BJ (cell line): ENCODE measurements at regions not wholly inside any gene's neighbourhood (a gene's known extent, or its start where the extent isn't known, plus 50 kb on each side); places are given as distances from the start of the nearest gene placed in this dataset.

Experiments used
- CTCF ChIA-PET: fragments of 350-600 bp; formaldehyde crosslinking; extraction: SDS; loops from one replicate; lab custom pipeline; 2021; ENCODE audit warnings: antibody characterized with exemption, inconsistent platforms; lab: Yijun Ruan, JAX
- POLR2A ChIA-PET: fragments of 300-600 bp; sonication (Branson Sonifier 250); formaldehyde crosslinking; extraction: SDS; loops from one replicate; lab custom pipeline; 2021; ENCODE audit warnings: antibody characterized with exemption; lab: Charles Lee
- DNase-seq: peaks from one replicate; pipeline ENCODE4 v3.0.0-alpha.2; 2011; ENCODE audit warnings: low read depth
- H3K27me3 ChIP-seq: 2 replicates; pipeline ENCODE4 v1.6.0; 2011; ENCODE audit warnings: low read length; ENCODE audit not compliant: control insufficient read depth, insufficient read depth
- H3K36me3 ChIP-seq: 2 replicates; pipeline ENCODE4 v1.5.1; 2011; ENCODE audit warnings: low read length; ENCODE audit not compliant: control insufficient read depth, insufficient read depth
- H3K4me3 ChIP-seq: 2 replicates; pipeline ENCODE4 v1.5.1; 2011; ENCODE audit warnings: low read depth, mild to moderate bottlenecking, control low read depth, low read length
- CTCF ChIP-seq: IDR thresholded peaks from 2 replicates; pipeline ENCODE4 v1.5.1; 2011; ENCODE audit warnings: low read depth, mild to moderate bottlenecking, control low read depth, inconsistent platforms, low read length, moderate library complexity; ENCODE audit not compliant: insufficient read depth

- no peak for DNase-seq
- no peak for TF ChIP-seq CTCF
- no peak overlapping the region for H3K4me3 ChIP-seq
- no peaks in the 10 kb centered on the region for H3K36me3 ChIP-seq
- POLR2A ChIA-PET: no interaction called here
- peaks cover 12% of the 10 kb centered on the region for H3K27me3 ChIP-seq
- CTCF ChIA-PET: no interaction called here
Measured at GRCh38 chr6:1004885-1005630, 306.8 kb upstream of the FOXQ1 start.

DNA sequence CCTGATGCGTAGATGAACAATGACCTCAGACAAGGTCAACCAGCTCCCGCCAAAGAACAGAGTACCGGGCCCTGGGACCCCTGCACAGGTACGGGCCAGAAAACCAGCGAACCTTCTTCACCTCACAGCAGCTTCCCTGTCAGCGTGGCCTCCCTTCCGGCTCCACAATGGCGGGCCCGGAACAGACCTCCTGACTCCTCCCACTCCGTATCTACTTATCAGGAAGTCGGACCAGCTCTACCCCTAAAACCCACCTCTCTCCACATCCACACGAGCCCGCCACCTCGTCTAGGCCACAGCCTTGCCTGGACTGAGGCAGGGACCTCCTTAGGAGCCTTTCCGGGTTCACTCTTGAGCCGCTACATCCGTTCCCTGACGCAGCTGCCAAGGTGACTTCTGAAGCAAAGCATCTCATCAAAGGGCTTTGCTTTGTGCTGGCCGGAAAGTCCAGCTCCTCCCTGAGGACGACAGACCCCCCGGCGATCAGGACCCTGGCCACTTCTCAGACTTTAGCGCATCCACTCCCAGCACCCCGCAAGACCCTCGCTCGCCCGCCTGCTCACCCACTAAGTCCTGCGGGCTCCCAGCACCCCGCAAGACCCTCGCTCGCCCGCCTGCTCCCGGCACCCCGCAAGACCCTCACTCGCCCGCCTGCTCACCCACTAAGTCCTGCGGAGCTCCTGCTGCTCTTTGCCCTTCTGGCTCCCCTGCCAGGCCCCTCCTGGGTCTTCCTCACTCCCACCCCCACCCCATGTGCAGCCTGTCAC lies 308.3 kb upstream of the FOXQ1 start:
- CTCF ChIA-PET: interaction anchor here (0.6 to 0.8 kb wide), 2 partner anchors 9 to 15 kb away, joined by 3 to 4 read pairs; no protein-coding TSS in a partner anchor
- Histone ChIP-seq H3K4me3 (no peak overlapping the region), H3K36me3 (no peaks in the 10 kb centered on the region), H3K27me3 (peaks cover 12% of the 10 kb centered on the region)
- TF ChIP-seq CTCF: no peak
- no peak for DNase-seq
- POLR2A ChIA-PET: no interaction called here

DNA sequence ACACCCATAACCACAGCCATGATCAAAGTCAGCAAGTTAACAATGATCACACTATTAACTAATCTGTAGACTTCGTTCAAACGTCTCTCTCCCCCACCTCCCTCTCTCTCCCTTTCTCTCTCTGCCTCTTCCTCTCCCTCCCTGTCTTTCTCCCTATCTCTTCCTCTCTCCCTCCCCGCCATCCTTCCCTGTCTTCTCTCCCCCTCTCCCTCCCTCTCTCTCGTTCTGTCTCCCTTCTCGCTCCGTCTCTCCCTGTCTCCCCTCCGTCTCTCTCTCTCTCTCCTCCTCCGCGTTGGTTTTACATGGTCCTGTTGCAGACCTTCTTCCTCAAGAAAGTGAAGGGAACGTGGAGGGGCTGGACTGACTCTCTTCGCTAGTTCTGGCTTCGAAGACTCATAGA lies 308.9 kb upstream of the FOXQ1 start:
- ChIA-PET POLR2A (no interaction called here), CTCF (interaction anchor here (0.6 kb wide), 1 partner anchor 15 kb away, joined by 3 read pairs; no protein-coding TSS in a partner anchor)
- no peak for DNase-seq
- Histone ChIP-seq H3K4me3 (no peak overlapping the region), H3K36me3 (no peaks in the 10 kb centered on the region), H3K27me3 (peaks cover 12% of the 10 kb centered on the region)
- no peak for TF ChIP-seq CTCF

DNA sequence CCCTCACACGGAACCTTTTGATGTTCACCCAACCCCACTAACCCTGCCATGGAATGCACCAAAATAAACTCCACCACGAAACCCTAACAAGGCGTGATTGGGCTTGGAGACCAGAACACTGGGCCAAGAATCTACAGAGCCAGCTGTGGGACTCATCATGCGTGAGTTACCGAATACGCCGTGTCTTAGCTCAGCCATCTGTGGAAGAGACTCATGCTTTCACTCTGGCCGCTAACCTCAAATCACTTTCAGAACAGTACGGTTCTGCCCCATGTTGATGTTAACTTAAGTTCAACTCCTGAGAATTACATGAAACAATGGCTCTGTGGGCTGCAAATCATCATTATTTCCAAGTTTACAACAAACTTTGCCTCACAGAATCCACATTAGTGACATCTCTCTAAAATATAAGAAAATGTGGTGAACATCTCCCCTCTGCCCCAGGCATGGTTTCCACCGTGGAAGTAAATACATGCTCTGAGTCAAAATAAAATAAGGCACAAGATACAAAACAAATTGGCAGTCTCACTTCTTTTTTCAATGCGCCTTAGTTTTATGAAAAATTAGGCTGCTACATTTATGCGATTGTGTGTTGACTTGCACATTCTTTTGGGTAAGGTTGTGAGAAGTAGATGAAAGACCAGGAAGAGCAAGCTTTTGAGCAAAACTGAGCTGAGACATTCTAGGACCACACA lies 308.9 kb upstream of the EXOC2 start:
- no peak for TF ChIP-seq CTCF
- Histone ChIP-seq H3K36me3 (no peaks in the 10 kb centered on the region), H3K27me3 (peaks cover 8% of the 10 kb centered on the region), H3K4me3 (no peak overlapping the region)
- no peak for DNase-seq
- CTCF ChIA-PET: interaction anchor here (0.5 to 1.2 kb wide), 3 partner anchors 15 to 345 kb away, joined by 3 to 4 read pairs (median 3); no protein-coding TSS in a partner anchor
- POLR2A ChIA-PET: no interaction called here

- Histone ChIP-seq H3K36me3 (no peaks in the 10 kb centered on the region), H3K27me3 (peaks cover 8% of the 10 kb centered on the region), H3K4me3 (no peak overlapping the region)
- no peak for DNase-seq
- no peak for TF ChIP-seq CTCF
- POLR2A ChIA-PET: no interaction called here
- CTCF ChIA-PET: interaction anchor here (0.6 to 1.1 kb wide), 2 partner anchors 15 to 104 kb away, joined by 3 read pairs; no protein-coding TSS in a partner anchor
Measured at GRCh38 chr6:999552-999951, 306.6 kb upstream of the EXOC2 start.
